K562 (cell line): ENCODE measurements at regions not wholly inside any gene's neighbourhood (a gene's known extent, or its start where the extent isn't known, plus 50 kb on each side); places are given as distances from the start of the nearest gene placed in this dataset.

ENCODE experiments used
- ATAC-seq: fragments of 200-7000 bp; cut with Tn5 transposase; 3 replicates; pipeline ENCODE4 v1.9.1; 2020; ENCODE audit warnings: moderate library complexity
- BruUV-seq: library from RNA; stranded (reverse); fragments of 400-500 nt; replicated peaks from 2 replicates; lab custom pipeline; 2021; lab: Mats Ljungman, UMichigan
- CTCF ChIA-PET: fragments of 300-600 bp; formaldehyde crosslinking; extraction: SDS; loops from one replicate; lab custom pipeline; 2021; ENCODE audit warnings: low intra/inter-chr PET ratio; lab: Yijun Ruan, JAX
- POLR2A ChIA-PET: fragments of 300-600, 350-650 bp; sonication (Branson Sonifier 250); formaldehyde crosslinking; extraction: SDS; loops from one replicate; lab custom pipeline; 2021; ENCODE audit warnings: antibody characterized with exemption, inconsistent platforms; lab: Yijun Ruan, JAX
- DNase-seq, 4 experiments: peaks; one replicate each; pipeline versions ENCODE4 v3.0.0 to v3.0.0-alpha.2; 2011 to 2018; ENCODE audit warnings: low spot score in 3 of 4, mixed read lengths in 3 of 4; ENCODE audit errors: extremely low read depth in 1 of 4
- FAIRE-seq: peaks from 2 replicates; lab custom pipeline; 2011; peaks lifted over from hg19 to GRCh38; lab: Jason Lieb, UNC
- H2AFZ ChIP-seq: 2 replicates; pipeline ENCODE4 v1.6.0; 2011; ENCODE audit warnings: low read depth, low read length, control low read depth, inconsistent platforms
- H3K27ac ChIP-seq: fragments of 200-600 bp; 3 replicates; pipeline ENCODE4 v1.8.0; 2011; ENCODE audit warnings: low read depth, mild to moderate bottlenecking, control low read depth, inconsistent platforms, low read length, moderate library complexity, mixed read lengths; ENCODE audit errors: extremely low read depth
- H3K27me3 ChIP-seq, 2 experiments: fragments of 300-600 bp in 1 of 2; 2 replicates in 1 of 2; 3 replicates in 1 of 2; pipeline versions ENCODE4 v1.6.0 to v1.8.0; 2011; ENCODE audit warnings: inconsistent platforms in 2 of 2, low read length in 2 of 2, mild to moderate bottlenecking in 1 of 2, mixed read lengths in 1 of 2, moderate library complexity in 1 of 2; ENCODE audit not compliant: control insufficient read depth in 2 of 2, insufficient read depth in 2 of 2
- H3K36me3 ChIP-seq: fragments of 300-600 bp; 3 replicates; pipeline ENCODE4 v1.8.0; 2011; ENCODE audit warnings: mild to moderate bottlenecking, low read length, inconsistent platforms; ENCODE audit not compliant: control insufficient read depth, insufficient read depth
- H3K4me1 ChIP-seq, 2 experiments: fragments of 200-600 bp in 1 of 2; replicated peaks in 1 of 2; 2 replicates in 1 of 2; 3 replicates in 1 of 2; pipeline versions ENCODE4 v1.5.1 to v1.8.0; 2011; ENCODE audit warnings: inconsistent platforms in 2 of 2, low read length in 2 of 2, mild to moderate bottlenecking in 1 of 2, mixed read lengths in 1 of 2, moderate library complexity in 1 of 2; ENCODE audit not compliant: control insufficient read depth in 2 of 2, insufficient read depth in 2 of 2
- H3K4me2 ChIP-seq: 2 replicates; pipeline ENCODE4 v1.6.1; 2011; ENCODE audit warnings: low read length, control low read depth, inconsistent platforms, mixed read lengths; ENCODE audit not compliant: insufficient read depth
- H3K4me3 ChIP-seq: fragments of 200-600 bp; sonication (generic), shearing (Covaris generic); 2 replicates; pipeline ENCODE4 v1.5.1; 2016; ENCODE audit warnings: control low read depth, inconsistent platforms
- H3K79me2 ChIP-seq: fragments of 200-600 bp; 3 replicates; pipeline ENCODE4 v1.8.0; 2011; ENCODE audit warnings: low read length, inconsistent platforms; ENCODE audit not compliant: control insufficient read depth, insufficient read depth
- H3K9ac ChIP-seq, 2 experiments: 2 replicates each; pipeline versions ENCODE4 v1.6.0 to v1.6.1; 2011; ENCODE audit warnings: low read depth in 2 of 2, low read length in 2 of 2, control low read depth in 1 of 2, inconsistent platforms in 1 of 2, mild to moderate bottlenecking in 1 of 2, mixed read lengths in 1 of 2; ENCODE audit not compliant: insufficient read depth in 1 of 2
- H3K9me1 ChIP-seq: one replicate; pipeline ENCODE4 v1.6.0; 2011; ENCODE audit warnings: inconsistent platforms, mild to moderate bottlenecking, low read length, moderate library complexity; ENCODE audit not compliant: control insufficient read depth, insufficient read depth
- H3K9me3 ChIP-seq: replicated peaks from 2 replicates; pipeline ENCODE4 v1.5.1; 2011; ENCODE audit warnings: low read depth, low read length, inconsistent platforms; ENCODE audit not compliant: control insufficient read depth, insufficient read depth
- H4K20me1 ChIP-seq: replicated peaks from 2 replicates; pipeline ENCODE4 v1.6.1; 2011; ENCODE audit warnings: low read length, inconsistent platforms, mixed read lengths; ENCODE audit not compliant: control insufficient read depth, insufficient read depth
- ELK1 ChIP-seq: sonication (generic); formaldehyde crosslinking; IDR thresholded peaks from 2 replicates; pipeline ENCODE4 v1.8.1; 2022; ENCODE audit warnings: missing genetic modification reagents
- HEY1 ChIP-seq: fragments of 250-450 bp; sonication (Bioruptor Pico); IDR thresholded peaks from 2 replicates; pipeline ENCODE4 v1.5.0; 2020; ENCODE audit warnings: mild to moderate bottlenecking, moderate library complexity, borderline replicate concordance
- HMGN3 ChIP-seq: IDR thresholded peaks from 2 replicates; pipeline ENCODE4 v1.6.1; 2011; ENCODE audit warnings: borderline replicate concordance, low read depth, mild to moderate bottlenecking, mixed read lengths, low read length; ENCODE audit not compliant: insufficient read length; ENCODE audit errors: extremely low read depth
- NFYB ChIP-seq: IDR thresholded peaks from 2 replicates; pipeline ENCODE4 v1.6.1; 2011; ENCODE audit warnings: mild to moderate bottlenecking, moderate library complexity; ENCODE audit not compliant: insufficient read length; ENCODE audit errors: extremely low read depth
- ZBTB11 ChIP-seq, 3 experiments: fragments of 200-800 bp in 1 of 3; fragments of 250-450 bp in 1 of 3; fragments of 450-650 bp in 1 of 3; sonication (Bioruptor Pico) in 1 of 3; sonication (Bioruptor generic) in 1 of 3; formaldehyde crosslinking in 1 of 3; IDR thresholded peaks; 2 replicates each; pipeline versions ENCODE4 v1.6.1 to v1.8.0; 2016 to 2022; ENCODE audit warnings: mild to moderate bottlenecking in 2 of 3, missing genetic modification characterization in 2 of 3, missing compliant biosample characterization in 1 of 3, moderate library complexity in 1 of 3
- ZBTB26 ChIP-seq: fragments of 450-650 bp; formaldehyde crosslinking; IDR thresholded peaks from 2 replicates; pipeline ENCODE4 v1.4.0; 2022; ENCODE audit warnings: missing genetic modification characterization
- ZC3H4 ChIP-seq: sonication (generic); formaldehyde crosslinking; IDR thresholded peaks from 2 replicates; pipeline ENCODE4 v1.9.0; 2021; ENCODE audit warnings: missing genetic modification reagents, borderline replicate concordance
- ZNF263 ChIP-seq: sonication (generic); formaldehyde crosslinking; IDR thresholded peaks from 2 replicates; pipeline ENCODE4 v1.8.0; 2022; ENCODE audit warnings: mild to moderate bottlenecking, missing genetic modification reagents, borderline replicate concordance
- ZNF639 ChIP-seq, 2 experiments: fragments of 200-800 bp in 1 of 2; sonication (Bioruptor generic) in 1 of 2; sonication (generic) in 1 of 2; formaldehyde crosslinking in 1 of 2; IDR thresholded peaks in 1 of 2; conservative IDR thresholded peaks in 1 of 2; 2 replicates each; pipeline versions ENCODE4 v1.5.0 to v1.6.1; 2016 to 2020; ENCODE audit warnings: missing compliant biosample characterization in 1 of 2, missing genetic modification characterization in 1 of 2, missing genetic modification reagents in 1 of 2
- ZNF75A ChIP-seq: fragments of 450-650 bp; formaldehyde crosslinking; IDR thresholded peaks from 2 replicates; pipeline ENCODE4 v1.4.0; 2020; ENCODE audit warnings: mild to moderate bottlenecking
- WGBS: fragments of 100-300 bp; shearing (Covaris generic); methylation state at CpG from one replicate; pipeline ENCODE4 v1.1.6; 2016; ENCODE audit warnings: low coverage, mixed read lengths; ENCODE audit not compliant: insufficient coverage; ENCODE audit errors: missing lambda C conversion rate; 5-methylcytosine and 5-hydroxymethylcytosine counted together
- in situ Hi-C: fragments of 300-500 bp; cut with MboI; formaldehyde crosslinking; loops from 4 replicates; pipeline ENCODE4 v1.15.0; 2018; ENCODE audit warnings: inconsistent platforms, mixed read lengths
- intact Hi-C: fragments of 100-400 bp; cut with micrococcal nuclease; formaldehyde crosslinking; loops from 2 replicates; pipeline ENCODE4 v1.14.2; 2022

- ChIA-PET CTCF (no interaction called here), POLR2A (no interaction called here)
- Histone ChIP-seq H3K27me3 (no peaks in the 10 kb centered on the region; a peak in 1 of 5 replicates), H4K20me1 (no peaks in the 10 kb centered on the region; the same call in 1 of the 2 replicates), H3K36me3 (no peaks in the 10 kb centered on the region), H3K9ac (no peak overlapping the region), H3K4me2 (no peak overlapping the region), H3K9me3 (no peaks in the 10 kb centered on the region), H2AFZ (no peak overlapping the region), H3K4me3 (no peak overlapping the region), H3K4me1 (no peaks in the 10 kb centered on the region), H3K9me1 (no peaks in the 10 kb centered on the region), H3K27ac (no peak overlapping the region), H3K79me2 (no peaks in the 10 kb centered on the region)
- in situ Hi-C loops: no loop called here
- BruUV-seq: no TSS peak
- ATAC-seq (no peak), DNase-seq (no peak), FAIRE-seq (no peak)
- intact Hi-C loops: no loop called here
- WGBS: 0% methylated on average over 4 of the region's 4 CpGs
- TF ChIP-seq ZC3H4 (CRISPR knock-in tag) (no peak), ZNF639 (CRISPR knock-in tag; conservative IDR thresholded peaks at IDR 0.05 in 1 of 2, IDR thresholded peaks at IDR 0.05 in 1 of 2) (no peak), ZNF75A (no peak), ZBTB11 (CRISPR knock-in tag; IDR thresholded peaks at IDR 0.05) (no peak), ZBTB26 (no peak), ZNF263 (CRISPR knock-in tag) (no peak), HEY1 (CRISPR knock-in tag) (no peak), HMGN3 (no peak), ELK1 (CRISPR knock-in tag) (no peak), NFYB (no peak)
Observed at GRCh38 chr16:25443994-25444393, 186.3 kb upstream of the ZKSCAN2 start.
